ENCODE measurements at regions not wholly inside any gene's neighbourhood (a gene's known extent, or its start where the extent isn't known, plus 50 kb on each side); places are given as distances from the start of the nearest gene placed in this dataset.

DNA sequence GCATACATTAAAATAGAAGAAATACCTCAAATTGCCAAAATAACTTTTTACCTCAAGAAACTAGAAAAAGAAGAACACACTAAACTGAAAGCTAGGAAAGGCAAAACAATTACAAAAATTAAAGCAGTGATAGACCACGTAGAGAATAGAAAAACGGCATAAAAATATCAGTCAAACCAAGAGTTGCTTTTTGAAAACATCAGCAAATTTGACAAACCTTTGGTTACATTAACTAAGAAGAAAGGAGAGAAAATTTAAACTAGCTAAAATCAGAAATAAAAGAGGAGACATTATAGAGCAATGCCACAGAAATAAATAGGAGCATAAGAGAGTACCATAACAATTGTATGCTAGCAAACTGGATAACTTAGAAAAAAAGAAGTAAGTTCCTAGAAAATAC is 553.8 kb downstream of the CCER1 start:
- 71 to 95% (median 89%) methylated on average over 2 of the region's 2 CpGs for WGBS, 5 donors
- Histone ChIP-seq H3K4me1 (no peaks in the 10 kb centered on the region), H3K36me3 (no peaks in the 10 kb centered on the region), H3K9me3 (peaks cover 0 to 23% (median 18%) of the 10 kb centered on the region in 8 donors), H3K4me3 (no peak overlapping the region), H3K27ac (no peak overlapping the region), H3K27me3 (replicated peaks in 1 of 7) (no peaks in the 10 kb centered on the region)
- TF ChIP-seq POLR2A (IDR thresholded peaks at IDR 0.05) (no peak), CTCF (IDR thresholded peaks at IDR 0.05 in 8 of 11, conservative IDR thresholded peaks at IDR 0.05 in 3 of 11) (no peak), POLR2AphosphoS5 (IDR thresholded peaks at IDR 0.05) (no peak)
- DNase-seq, result no peak
- intact Hi-C loops (cut with DNase I; ENCODE audit: low total_unique reads), result no loop called here

DNA sequence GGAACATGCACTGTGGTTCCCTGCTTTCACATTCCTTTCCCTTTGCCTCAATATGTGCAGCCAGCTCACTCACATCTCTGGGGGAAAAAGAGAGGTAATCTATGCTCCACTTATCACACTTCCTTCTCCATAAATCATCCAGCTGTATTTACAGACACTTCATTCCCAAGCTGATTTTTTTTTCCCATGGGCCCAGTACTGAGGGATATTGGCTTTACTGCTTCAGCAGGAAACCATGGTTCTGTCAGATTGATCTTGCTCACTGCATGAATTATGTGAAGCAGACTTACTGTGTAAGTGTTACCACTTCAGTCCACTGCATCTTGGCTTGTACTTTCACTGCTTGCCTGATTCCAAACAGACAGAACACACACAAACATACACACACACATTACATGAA is 555.6 kb downstream of the CCER1 start:
- H3K27ac ChIP-seq, result no peak overlapping the region
- intact Hi-C loops (cut with DNase I; ENCODE audit: low total_unique reads), result no loop called here
- no peaks in the 10 kb centered on the region for H3K27me3 ChIP-seq (replicated peaks in 1 of 7)
- H3K4me3 ChIP-seq, result no peak overlapping the region
- H3K4me1 ChIP-seq, result no peaks in the 10 kb centered on the region
- DNase-seq, result no peak
- H3K36me3 ChIP-seq, result no peaks in the 10 kb centered on the region
- H3K9me3 ChIP-seq, result peaks cover 0 to 41% (median 34%) of the 10 kb centered on the region in 8 donors
- TF ChIP-seq POLR2AphosphoS5 (IDR thresholded peaks at IDR 0.05), result no peak
- no peak for TF ChIP-seq POLR2A (IDR thresholded peaks at IDR 0.05)
- no peak for TF ChIP-seq CTCF (IDR thresholded peaks at IDR 0.05 in 8 of 11, conservative IDR thresholded peaks at IDR 0.05 in 3 of 11)

GRCh38 chr12:90398285-90398836 is 556.6 kb downstream of the CCER1 start:
- no peak for TF ChIP-seq POLR2A (IDR thresholded peaks at IDR 0.05)
- TF ChIP-seq POLR2AphosphoS5 (IDR thresholded peaks at IDR 0.05), result no peak
- TF ChIP-seq CTCF (IDR thresholded peaks at IDR 0.05 in 8 of 11, conservative IDR thresholded peaks at IDR 0.05 in 3 of 11), result no peak
- no peak for DNase-seq
- Histone ChIP-seq H3K27me3 (replicated peaks in 1 of 7) (no peaks in the 10 kb centered on the region), H3K36me3 (no peaks in the 10 kb centered on the region), H3K27ac (no peak overlapping the region), H3K4me1 (no peaks in the 10 kb centered on the region), H3K9me3 (peaks cover 0 to 43% (median 34%) of the 10 kb centered on the region in 8 donors), H3K4me3 (no peak overlapping the region)
- intact Hi-C loops (cut with DNase I; ENCODE audit: low total_unique reads), result no loop called here

GRCh38 chr12:90396556-90396955 is 558.4 kb downstream of the CCER1 start:
- TF ChIP-seq CTCF (IDR thresholded peaks at IDR 0.05 in 8 of 11, conservative IDR thresholded peaks at IDR 0.05 in 3 of 11) (no peak), POLR2AphosphoS5 (IDR thresholded peaks at IDR 0.05) (no peak), POLR2A (IDR thresholded peaks at IDR 0.05) (no peak)

More at GRCh38 chr12:90396556-90396955, 558.4 kb downstream of the CCER1 start:
- Histone ChIP-seq H3K36me3 (no peaks in the 10 kb centered on the region), H3K27me3 (replicated peaks in 1 of 7) (no peaks in the 10 kb centered on the region), H3K4me3 (no peak overlapping the region), H3K27ac (no peak overlapping the region), H3K9me3 (peaks cover 0 to 50% (median 36%) of the 10 kb centered on the region in 8 donors), H3K4me1 (no peaks in the 10 kb centered on the region)
- intact Hi-C loops (cut with DNase I; ENCODE audit: low total_unique reads), result no loop called here
- 79 to 96% (median 90%) methylated on average over 1 of the region's 1 CpG for WGBS, 5 donors
- DNase-seq, result no peak

Measured in spleen (tissue), 11 donors.